ENCODE measurements at regions not wholly inside any gene's neighbourhood (a gene's known extent, or its start where the extent isn't known, plus 50 kb on each side); places are given as distances from the start of the nearest gene placed in this dataset.

DNA sequence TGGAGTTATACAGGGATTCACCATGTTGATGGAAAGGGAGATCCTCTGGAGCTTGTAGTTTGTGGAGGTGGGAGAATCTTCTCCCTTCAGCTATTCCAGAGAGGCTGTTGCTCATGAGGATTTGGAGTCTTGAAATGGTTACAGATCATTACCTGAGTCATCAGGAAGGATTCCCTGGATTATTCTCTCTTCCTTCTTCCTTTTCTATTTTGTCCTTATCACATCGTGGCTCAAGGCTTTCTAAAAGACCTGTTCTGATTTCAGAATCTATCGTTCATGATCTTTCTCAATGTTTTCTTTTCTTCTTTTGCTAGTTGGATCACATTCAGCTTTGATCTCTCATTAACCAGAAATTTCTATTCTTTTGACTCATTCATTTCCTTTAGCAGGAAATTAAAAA, 196.0 kb downstream of the KLF5 start:
- Histone ChIP-seq H3K27ac (ENCODE audit: low read length) (no peak overlapping the region), H3K4me3 (ENCODE audit: low read length) (no peak overlapping the region), H3K4me1 (ENCODE audit: control insufficient read depth, insufficient read depth, low read length) (peaks cover 14% of the 10 kb centered on the region), H3K36me3 (ENCODE audit: control insufficient read depth, insufficient read depth, low read length) (no peaks in the 10 kb centered on the region), H3K9me3 (replicated peaks; ENCODE audit: control insufficient read depth, low read depth, low read length) (no peaks in the 10 kb centered on the region), H3K27me3 (ENCODE audit: control insufficient read depth, insufficient read depth, low read length) (no peaks in the 10 kb centered on the region)
- WGBS (ENCODE audit: insufficient coverage): 75% methylated on average over 2 of the region's 2 CpGs
- DNase-seq: no peak

DNA sequence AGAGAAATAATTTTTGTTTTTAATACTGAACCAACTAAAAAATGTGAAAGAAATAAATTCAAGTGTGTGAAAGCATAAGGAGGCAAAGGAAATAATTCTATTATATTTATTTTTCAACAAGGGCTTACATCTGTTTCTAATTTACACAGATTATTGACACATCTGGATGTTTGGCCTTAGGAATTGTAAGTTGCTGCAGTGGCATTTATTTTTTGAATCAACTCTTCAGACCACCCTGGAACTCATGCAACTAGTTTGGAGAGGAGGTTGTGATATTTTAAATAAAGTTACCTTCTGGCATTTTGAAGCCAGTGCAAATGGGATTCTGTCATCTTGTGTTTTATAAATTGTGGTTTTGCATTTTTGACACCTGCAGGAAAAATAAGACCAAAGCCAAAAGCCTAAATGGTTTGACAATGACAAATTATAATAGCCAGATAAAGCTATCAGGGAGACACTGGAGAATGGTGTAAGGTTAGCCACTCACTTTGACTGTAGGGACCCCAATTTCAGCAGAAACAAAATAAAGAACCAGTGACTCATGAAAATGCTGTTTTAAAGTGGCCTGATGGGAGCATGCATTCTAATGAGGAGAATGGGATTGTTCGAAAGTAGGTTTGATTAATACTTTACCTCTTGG, 192.9 kb downstream of the KLF5 start:
- H3K27ac ChIP-seq (ENCODE audit: low read length): no peak overlapping the region
- H3K4me1 ChIP-seq (ENCODE audit: control insufficient read depth, insufficient read depth, low read length): peaks cover 5% of the 10 kb centered on the region
- H3K27me3 ChIP-seq (ENCODE audit: control insufficient read depth, insufficient read depth, low read length): no peaks in the 10 kb centered on the region
- peak; percentile 37 for DNase-seq
- H3K4me3 ChIP-seq (ENCODE audit: low read length): no peak overlapping the region
- WGBS (ENCODE audit: insufficient coverage): no CpG with 5 or more reads among the region's 1 CpG
- H3K36me3 ChIP-seq (ENCODE audit: control insufficient read depth, insufficient read depth, low read length): no peaks in the 10 kb centered on the region
- H3K9me3 ChIP-seq (replicated peaks; ENCODE audit: control insufficient read depth, low read depth, low read length): no peaks in the 10 kb centered on the region

DNA sequence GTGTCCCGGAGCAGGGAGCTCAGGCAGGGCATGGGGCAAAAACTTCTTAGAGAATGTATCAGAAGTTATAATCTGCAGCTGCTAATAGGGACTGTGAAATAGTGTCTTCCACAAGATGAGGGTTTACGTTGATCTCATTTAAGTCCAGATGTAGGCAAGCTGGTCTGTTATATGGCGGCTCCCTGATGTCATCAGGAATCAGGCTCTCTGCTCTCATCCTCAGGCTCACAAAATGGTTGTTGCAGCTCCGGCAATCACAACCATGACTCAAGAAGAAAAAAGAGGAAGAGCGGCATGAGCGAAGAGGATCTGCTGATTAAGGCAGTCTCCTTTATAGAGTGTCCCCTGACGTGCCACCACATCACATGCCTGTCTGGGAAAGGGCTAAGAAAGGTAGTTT, 191.3 kb downstream of the KLF5 start:
- Histone ChIP-seq H3K27me3 (ENCODE audit: control insufficient read depth, insufficient read depth, low read length) (no peaks in the 10 kb centered on the region), H3K36me3 (ENCODE audit: control insufficient read depth, insufficient read depth, low read length) (no peaks in the 10 kb centered on the region), H3K27ac (ENCODE audit: low read length) (no peak overlapping the region), H3K9me3 (replicated peaks; ENCODE audit: control insufficient read depth, low read depth, low read length) (no peaks in the 10 kb centered on the region), H3K4me3 (ENCODE audit: low read length) (no peak overlapping the region), H3K4me1 (ENCODE audit: control insufficient read depth, insufficient read depth, low read length) (peaks cover 5% of the 10 kb centered on the region)
- WGBS (ENCODE audit: insufficient coverage): 95% methylated on average over 5 of the region's 7 CpGs
- no peak for DNase-seq

DNA sequence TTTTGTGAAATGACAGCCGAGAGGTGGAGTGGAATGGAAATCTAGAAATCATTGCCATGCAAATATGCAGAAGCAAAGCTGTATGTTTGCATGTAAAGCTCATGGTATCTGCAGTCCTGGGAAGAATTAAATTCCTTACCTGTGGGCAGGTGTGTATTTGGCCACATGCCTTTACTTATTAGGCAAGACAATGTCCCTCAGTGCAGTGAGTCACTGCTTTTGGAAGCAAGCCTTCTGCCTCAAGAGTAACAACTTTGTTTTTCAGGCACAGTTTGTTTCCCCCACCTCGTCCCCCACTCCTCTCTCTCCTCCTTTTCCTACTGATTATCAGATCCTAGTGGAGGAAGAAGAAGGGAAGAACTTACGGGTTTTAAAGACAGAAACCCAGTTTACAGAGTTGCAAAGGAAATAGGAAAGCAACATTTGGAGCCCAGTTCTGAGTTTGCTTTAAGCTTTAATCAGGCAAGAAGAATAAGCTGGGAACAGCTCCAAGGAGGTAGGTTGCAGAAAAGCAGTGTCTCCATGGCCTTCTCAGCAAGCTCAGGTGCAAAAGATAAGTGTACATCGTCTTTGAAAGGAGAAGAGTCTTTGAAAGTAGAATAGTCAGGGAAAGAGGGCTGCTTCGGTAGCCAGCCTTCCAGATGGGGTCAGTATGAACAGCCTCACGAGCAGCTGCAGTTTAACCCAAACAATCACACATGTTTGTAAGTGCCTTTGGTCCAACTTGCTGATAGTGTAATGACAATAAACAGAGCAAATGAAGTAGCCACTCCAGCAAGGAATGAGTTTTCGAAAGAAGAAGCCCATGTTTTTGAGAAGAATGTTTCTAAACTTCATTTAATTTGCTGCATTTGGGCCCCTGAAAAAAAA, 190.1 kb downstream of the KLF5 start:
- no peak overlapping the region for H3K27ac ChIP-seq (ENCODE audit: low read length)
- WGBS (ENCODE audit: insufficient coverage): no CpG with 5 or more reads among the region's 7 CpGs

DNA sequence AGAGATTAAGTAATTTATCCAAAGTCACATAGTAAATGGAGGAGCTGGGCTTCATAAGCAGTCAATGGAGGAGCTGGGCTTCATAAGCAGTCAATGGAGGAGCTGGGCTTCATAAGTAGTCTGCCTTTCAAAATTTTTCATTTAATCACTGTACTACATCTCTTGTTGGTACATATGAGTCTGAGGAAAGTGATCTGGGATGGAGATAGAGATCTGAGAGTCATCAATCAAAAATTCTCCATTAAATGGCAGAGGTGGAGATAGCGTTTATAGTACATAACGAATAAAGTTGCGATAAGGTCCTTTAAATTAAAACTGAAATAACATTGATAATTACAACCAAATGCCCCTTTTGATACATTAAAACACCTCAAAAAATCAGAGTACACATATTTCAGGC, 189.3 kb downstream of the KLF5 start:
- Histone ChIP-seq H3K27ac (ENCODE audit: low read length) (no peak overlapping the region), H3K4me1 (ENCODE audit: control insufficient read depth, insufficient read depth, low read length) (peaks cover 5% of the 10 kb centered on the region), H3K27me3 (ENCODE audit: control insufficient read depth, insufficient read depth, low read length) (no peaks in the 10 kb centered on the region), H3K36me3 (ENCODE audit: control insufficient read depth, insufficient read depth, low read length) (no peaks in the 10 kb centered on the region), H3K9me3 (replicated peaks; ENCODE audit: control insufficient read depth, low read depth, low read length) (no peaks in the 10 kb centered on the region), H3K4me3 (ENCODE audit: low read length) (no peak overlapping the region)
- no CpG with 5 or more reads among the region's 3 CpGs for WGBS (ENCODE audit: insufficient coverage)
- DNase-seq: no peak

More for the DNA sequence above, 190.1 kb downstream of the KLF5 start:
- no peaks in the 10 kb centered on the region for H3K27me3 ChIP-seq (ENCODE audit: control insufficient read depth, insufficient read depth, low read length)
- H3K36me3 ChIP-seq (ENCODE audit: control insufficient read depth, insufficient read depth, low read length): no peaks in the 10 kb centered on the region
- H3K4me1 ChIP-seq (ENCODE audit: control insufficient read depth, insufficient read depth, low read length): peaks cover 5% of the 10 kb centered on the region
- DNase-seq: peak; percentile 47
- H3K4me3 ChIP-seq (ENCODE audit: low read length): no peak overlapping the region
- no peaks in the 10 kb centered on the region for H3K9me3 ChIP-seq (replicated peaks; ENCODE audit: control insufficient read depth, low read depth, low read length)

DNA sequence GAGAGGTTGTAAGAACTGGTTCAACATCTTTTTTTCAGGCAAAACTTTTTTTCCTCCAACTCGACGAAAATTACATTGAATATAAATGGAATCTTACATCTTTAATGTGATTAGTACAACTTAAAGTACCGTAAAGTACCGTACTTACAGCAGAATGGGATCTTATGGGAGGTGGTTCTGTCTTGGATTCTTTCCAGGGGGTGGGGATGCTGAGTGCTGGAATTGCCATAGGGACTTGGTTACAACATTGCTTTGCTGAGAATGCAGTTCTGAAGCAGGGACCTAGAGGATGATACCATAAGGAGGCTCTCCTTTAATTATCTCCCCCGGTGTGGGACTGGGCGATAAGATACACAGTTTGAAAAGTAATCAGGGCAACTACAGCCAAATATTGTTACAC, 186.4 kb downstream of the KLF5 start:
- Histone ChIP-seq H3K27ac (ENCODE audit: low read length) (no peak overlapping the region), H3K27me3 (ENCODE audit: control insufficient read depth, insufficient read depth, low read length) (no peaks in the 10 kb centered on the region), H3K4me3 (ENCODE audit: low read length) (no peak overlapping the region), H3K36me3 (ENCODE audit: control insufficient read depth, insufficient read depth, low read length) (no peaks in the 10 kb centered on the region), H3K4me1 (ENCODE audit: control insufficient read depth, insufficient read depth, low read length) (peaks cover 5% of the 10 kb centered on the region), H3K9me3 (replicated peaks; ENCODE audit: control insufficient read depth, low read depth, low read length) (no peaks in the 10 kb centered on the region)
- no CpG with 5 or more reads among the region's 6 CpGs for WGBS (ENCODE audit: insufficient coverage)
- no peak for DNase-seq

DNA sequence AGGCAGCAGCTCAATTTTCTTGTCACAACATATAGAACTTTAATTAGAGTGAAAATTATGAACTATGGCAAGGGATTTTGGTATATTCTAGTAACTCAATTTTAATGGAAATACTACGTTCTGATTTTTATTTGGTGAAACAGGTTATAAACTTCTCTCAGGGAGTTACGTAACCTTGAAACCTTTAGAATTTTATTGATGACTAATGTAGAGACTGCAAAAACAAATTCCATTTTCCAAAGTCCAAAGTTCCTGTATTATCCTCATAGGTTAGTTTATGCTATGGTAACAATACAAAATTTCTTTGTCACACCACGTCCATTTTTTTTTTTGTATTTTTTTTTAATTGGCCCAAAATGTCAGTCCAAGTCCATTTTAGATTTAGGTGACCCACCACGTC, 185.7 kb downstream of the KLF5 start:
- Histone ChIP-seq H3K9me3 (replicated peaks; ENCODE audit: control insufficient read depth, low read depth, low read length) (no peaks in the 10 kb centered on the region), H3K4me3 (ENCODE audit: low read length) (no peak overlapping the region), H3K4me1 (ENCODE audit: control insufficient read depth, insufficient read depth, low read length) (peaks cover 5% of the 10 kb centered on the region), H3K36me3 (ENCODE audit: control insufficient read depth, insufficient read depth, low read length) (no peaks in the 10 kb centered on the region), H3K27me3 (ENCODE audit: control insufficient read depth, insufficient read depth, low read length) (no peaks in the 10 kb centered on the region), H3K27ac (ENCODE audit: low read length) (no peak overlapping the region)
- no CpG with 5 or more reads among the region's 4 CpGs for WGBS (ENCODE audit: insufficient coverage)
- DNase-seq: no peak

DNA sequence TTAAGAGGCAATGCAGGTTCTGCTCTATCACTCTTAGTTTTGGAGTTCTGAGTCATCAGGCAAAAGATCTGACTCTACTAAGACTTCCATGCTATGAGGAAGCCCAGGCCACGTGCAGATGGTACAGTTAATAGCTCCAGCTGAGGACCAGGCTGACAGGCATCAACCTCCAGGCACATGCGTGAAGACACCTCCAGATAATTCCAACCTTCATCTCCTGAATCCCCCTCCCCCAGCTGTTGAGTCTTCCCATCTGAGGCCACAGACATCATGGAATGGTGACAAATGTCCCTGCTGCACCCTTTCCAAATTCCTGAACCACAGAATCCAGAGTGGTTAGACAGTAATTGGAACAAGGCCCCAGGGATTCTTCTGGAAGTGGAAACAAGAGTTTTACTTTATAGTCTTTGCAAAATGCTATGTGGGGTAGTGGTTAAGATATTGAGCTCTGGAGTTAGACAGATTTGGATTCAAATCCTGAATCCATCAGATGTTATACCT, 183.8 kb downstream of the KLF5 start:
- DNase-seq: no peak
- H3K27me3 ChIP-seq (ENCODE audit: control insufficient read depth, insufficient read depth, low read length): no peaks in the 10 kb centered on the region
- H3K27ac ChIP-seq (ENCODE audit: low read length): no peak overlapping the region
- no peaks in the 10 kb centered on the region for H3K4me1 ChIP-seq (ENCODE audit: control insufficient read depth, insufficient read depth, low read length)
- 83% methylated on average over 1 of the region's 2 CpGs for WGBS (ENCODE audit: insufficient coverage)
- no peaks in the 10 kb centered on the region for H3K36me3 ChIP-seq (ENCODE audit: control insufficient read depth, insufficient read depth, low read length)
- no peak overlapping the region for H3K4me3 ChIP-seq (ENCODE audit: low read length)
- no peaks in the 10 kb centered on the region for H3K9me3 ChIP-seq (replicated peaks; ENCODE audit: control insufficient read depth, low read depth, low read length)

DNA sequence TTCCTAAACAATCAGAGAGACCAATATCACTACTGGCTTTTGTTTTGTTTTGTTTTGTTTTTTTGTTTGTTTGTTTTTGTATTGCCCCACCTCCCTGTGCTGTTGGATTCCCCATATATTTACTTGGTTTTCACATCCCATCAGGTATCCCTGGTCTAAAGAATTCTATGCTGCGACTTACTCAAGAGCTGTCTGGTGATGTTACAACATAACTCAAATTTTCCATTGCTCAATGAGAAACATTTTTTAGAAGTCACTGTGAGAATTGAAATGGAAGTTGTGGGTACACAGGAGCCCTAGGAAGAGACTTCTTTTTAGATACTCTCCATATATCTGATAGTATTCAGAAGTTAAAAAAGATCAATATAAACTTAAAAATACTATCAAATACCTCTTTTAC, 181.4 kb downstream of the KLF5 start:
- H3K36me3 ChIP-seq (ENCODE audit: control insufficient read depth, insufficient read depth, low read length): no peaks in the 10 kb centered on the region
- no CpG with 5 or more reads among the region's 1 CpG for whole genome bisulfite sequencing (ENCODE audit: insufficient coverage)

DNA sequence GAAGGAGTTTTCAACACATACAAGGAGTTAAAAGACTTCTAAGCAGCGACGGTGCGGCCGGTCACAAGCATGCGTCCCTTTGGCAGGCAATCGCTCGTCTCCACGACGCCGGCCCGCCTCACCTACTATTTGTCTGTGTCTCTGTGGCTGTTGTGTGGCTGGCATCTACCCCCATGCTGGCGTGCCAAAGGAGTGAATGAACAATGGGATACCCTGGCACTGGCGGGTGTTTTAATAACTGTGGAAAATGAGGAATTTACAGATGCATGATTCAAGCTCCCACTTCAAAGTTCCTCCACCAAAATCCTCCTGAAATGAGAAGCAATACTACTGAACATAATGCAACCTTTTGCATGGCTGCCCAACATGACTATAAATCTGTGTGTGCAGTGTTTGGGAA, 176.6 kb downstream of the KLF5 start:
- Histone ChIP-seq H3K9me3 (replicated peaks; ENCODE audit: control insufficient read depth, low read depth, low read length) (no peaks in the 10 kb centered on the region), H3K4me3 (ENCODE audit: low read length) (no peak overlapping the region), H3K4me1 (ENCODE audit: control insufficient read depth, insufficient read depth, low read length) (no peaks in the 10 kb centered on the region), H3K36me3 (ENCODE audit: control insufficient read depth, insufficient read depth, low read length) (no peaks in the 10 kb centered on the region), H3K27ac (ENCODE audit: low read length) (no peak overlapping the region), H3K27me3 (ENCODE audit: control insufficient read depth, insufficient read depth, low read length) (no peaks in the 10 kb centered on the region)
- 48% methylated on average over 7 of the region's 13 CpGs for WGBS (ENCODE audit: insufficient coverage)
- peak; percentile 35 for DNase-seq

More for the DNA sequence above, 181.4 kb downstream of the KLF5 start:
- Histone ChIP-seq H3K4me3 (ENCODE audit: low read length) (no peak overlapping the region), H3K27me3 (ENCODE audit: control insufficient read depth, insufficient read depth, low read length) (no peaks in the 10 kb centered on the region), H3K9me3 (replicated peaks; ENCODE audit: control insufficient read depth, low read depth, low read length) (no peaks in the 10 kb centered on the region), H3K27ac (ENCODE audit: low read length) (no peak overlapping the region), H3K4me1 (ENCODE audit: control insufficient read depth, insufficient read depth, low read length) (no peaks in the 10 kb centered on the region)
- DNase-seq: no peak

Measured in muscle of leg (tissue), 3 donors.